ENCODE measurements at regions not wholly inside any gene's neighbourhood (a gene's known extent, or its start where the extent isn't known, plus 50 kb on each side); places are given as distances from the start of the nearest gene placed in this dataset.
"Not testable (repeated sequence)": the region's sequence is repeated elsewhere in the genome, so short reads cannot be mapped to it uniquely, and the experiment has no call there.

- peaks cover 3% of the 10 kb centered on the region for H3K27me3 Mint-ChIP-seq (ENCODE audit: low read depth)
- H3K4me3 Mint-ChIP-seq = no peak overlapping the region
- H3K9me3 Mint-ChIP-seq = peaks cover 7 to 9% of the 10 kb centered on the region in 2 donors
- no peaks in the 10 kb centered on the region for H3K4me1 Mint-ChIP-seq (ENCODE audit: low read depth)
- no peak for ATAC-seq (replicated peaks in 1 of 2)
- DNase-seq = no peak
- peaks cover 5 to 7% of the 10 kb centered on the region in 2 donors for H3K36me3 Mint-ChIP-seq (ENCODE audit: insufficient read depth in 2 of 2)
- H3K27ac Mint-ChIP-seq = no peak overlapping the region
Measured at GRCh38 chr2:175792881-175793280, 209.2 kb downstream of the LNPK start.

- Mint-ChIP-seq H3K4me1 (ENCODE audit: low read depth) (no peaks in the 10 kb centered on the region), H3K27ac (no peak overlapping the region), H3K9me3 (peaks cover 7 to 9% of the 10 kb centered on the region in 2 donors), H3K4me3 (no peak overlapping the region), H3K36me3 (ENCODE audit: insufficient read depth in 2 of 2) (peaks cover 5 to 7% of the 10 kb centered on the region in 2 donors), H3K27me3 (ENCODE audit: low read depth) (peaks cover 7% of the 10 kb centered on the region)
- ATAC-seq (replicated peaks in 1 of 2) (no peak), DNase-seq (no peak)
Measured at GRCh38 chr2:175792199-175792598, 209.9 kb downstream of the LNPK start.

- ATAC-seq (replicated peaks in 1 of 2) = no peak
- H3K27me3 Mint-ChIP-seq (ENCODE audit: low read depth) = peaks cover 7% of the 10 kb centered on the region
- H3K27ac Mint-ChIP-seq = no peak overlapping the region
- DNase-seq = no peak
- H3K36me3 Mint-ChIP-seq (ENCODE audit: insufficient read depth in 2 of 2) = no peaks in the 10 kb centered on the region
- no peaks in the 10 kb centered on the region for H3K4me1 Mint-ChIP-seq (ENCODE audit: low read depth)
- no peaks in the 10 kb centered on the region for H3K9me3 Mint-ChIP-seq
- no peak overlapping the region for H3K4me3 Mint-ChIP-seq
Measured at GRCh38 chr2:175786471-175787124, 215.5 kb downstream of the LNPK start.

GRCh38 chr2:175777337-175777736, 224.7 kb downstream of the LNPK start:
- H3K27ac Mint-ChIP-seq = not testable (repeated sequence)

GRCh38 chr2:175769200-175769599, 232.9 kb downstream of the LNPK start:
- Mint-ChIP-seq H3K36me3 (ENCODE audit: insufficient read depth in 2 of 2) (no peaks in the 10 kb centered on the region), H3K4me3 (no peak overlapping the region), H3K27me3 (ENCODE audit: low read depth) (no peaks in the 10 kb centered on the region), H3K27ac (no peak overlapping the region), H3K4me1 (ENCODE audit: low read depth) (no peaks in the 10 kb centered on the region), H3K9me3 (peaks cover 0 to 1% of the 10 kb centered on the region in 2 donors)
- no peak for DNase-seq
- no peak for ATAC-seq (replicated peaks in 1 of 2)

More at GRCh38 chr2:175777337-175777736, 224.7 kb downstream of the LNPK start:
- ATAC-seq (replicated peaks in 1 of 2); H3K4me1 Mint-ChIP-seq (ENCODE audit: low read depth); H3K4me3 Mint-ChIP-seq; H3K9me3 Mint-ChIP-seq; H3K36me3 Mint-ChIP-seq (ENCODE audit: insufficient read depth in 2 of 2); H3K27me3 Mint-ChIP-seq (ENCODE audit: low read depth); DNase-seq: not testable (repeated sequence)

- no peak overlapping the region for H3K27ac Mint-ChIP-seq
- no peak for DNase-seq
- no peaks in the 10 kb centered on the region for H3K4me1 Mint-ChIP-seq (ENCODE audit: low read depth)
- H3K27me3 Mint-ChIP-seq (ENCODE audit: low read depth) = no peaks in the 10 kb centered on the region
- ATAC-seq (replicated peaks in 1 of 2) = no peak
- H3K4me3 Mint-ChIP-seq = no peak overlapping the region
- H3K9me3 Mint-ChIP-seq = no peaks in the 10 kb centered on the region
- H3K36me3 Mint-ChIP-seq (ENCODE audit: insufficient read depth in 2 of 2) = no peaks in the 10 kb centered on the region
Measured at GRCh38 chr2:175766880-175767279, 235.2 kb downstream of the LNPK start.

GRCh38 chr2:175755656-175756386, 246.2 kb downstream of the LNPK start:
- ATAC-seq (replicated peaks in 1 of 2) (no peak), DNase-seq (no peak)
- Mint-ChIP-seq H3K36me3 (ENCODE audit: insufficient read depth in 2 of 2) (peaks cover 0 to 1% of the 10 kb centered on the region in 2 donors), H3K27ac (no peak overlapping the region), H3K27me3 (ENCODE audit: low read depth) (peaks cover 12% of the 10 kb centered on the region), H3K4me1 (ENCODE audit: low read depth) (no peaks in the 10 kb centered on the region), H3K4me3 (no peak overlapping the region), H3K9me3 (no peaks in the 10 kb centered on the region)

GRCh38 chr2:175755169-175755568, 246.9 kb downstream of the LNPK start:
- no peak for ATAC-seq (replicated peaks in 1 of 2)
- DNase-seq = no peak
- no peak overlapping the region for H3K27ac Mint-ChIP-seq
- H3K4me3 Mint-ChIP-seq = no peak overlapping the region
- H3K9me3 Mint-ChIP-seq = no peaks in the 10 kb centered on the region
- H3K36me3 Mint-ChIP-seq (ENCODE audit: insufficient read depth in 2 of 2) = peaks cover 0 to 1% of the 10 kb centered on the region in 2 donors
- peaks cover 12% of the 10 kb centered on the region for H3K27me3 Mint-ChIP-seq (ENCODE audit: low read depth)
- H3K4me1 Mint-ChIP-seq (ENCODE audit: low read depth) = no peaks in the 10 kb centered on the region

GRCh38 chr2:175750195-175750594, 251.9 kb downstream of the LNPK start:
- Mint-ChIP-seq H3K27me3 (ENCODE audit: low read depth) (peaks cover 6% of the 10 kb centered on the region), H3K4me1 (ENCODE audit: low read depth) (no peaks in the 10 kb centered on the region), H3K27ac (no peak overlapping the region), H3K9me3 (peaks cover 0 to 2% of the 10 kb centered on the region in 2 donors), H3K4me3 (no peak overlapping the region), H3K36me3 (ENCODE audit: insufficient read depth in 2 of 2) (no peaks in the 10 kb centered on the region)
- no peak for ATAC-seq (replicated peaks in 1 of 2)
- DNase-seq = no peak

- Mint-ChIP-seq H3K4me1 (ENCODE audit: low read depth) (no peaks in the 10 kb centered on the region), H3K27me3 (ENCODE audit: low read depth) (peaks cover 12% of the 10 kb centered on the region), H3K27ac (no peak overlapping the region), H3K36me3 (ENCODE audit: insufficient read depth in 2 of 2) (no peaks in the 10 kb centered on the region), H3K9me3 (peaks cover 0 to 3% of the 10 kb centered on the region in 2 donors), H3K4me3 (no peak overlapping the region)
- DNase-seq = no peak
- ATAC-seq (replicated peaks in 1 of 2) = no peak
Measured at GRCh38 chr2:175745911-175746310, 256.2 kb downstream of the LNPK start.

GRCh38 chr2:175744000-175744399, 258.1 kb downstream of the LNPK start:
- H3K27ac Mint-ChIP-seq = no peak overlapping the region
- no peak overlapping the region for H3K4me3 Mint-ChIP-seq
- no peak for DNase-seq
- H3K27me3 Mint-ChIP-seq (ENCODE audit: low read depth) = peaks cover 12% of the 10 kb centered on the region
- no peaks in the 10 kb centered on the region for H3K36me3 Mint-ChIP-seq (ENCODE audit: insufficient read depth in 2 of 2)
- peaks cover 0 to 3% of the 10 kb centered on the region in 2 donors for H3K9me3 Mint-ChIP-seq
- ATAC-seq (replicated peaks in 1 of 2) = no peak
- H3K4me1 Mint-ChIP-seq (ENCODE audit: low read depth) = no peaks in the 10 kb centered on the region

GRCh38 chr2:175743011-175743410, 259.1 kb downstream of the LNPK start:
- ATAC-seq (replicated peaks in 1 of 2) = no peak
- H3K36me3 Mint-ChIP-seq (ENCODE audit: insufficient read depth in 2 of 2) = no peaks in the 10 kb centered on the region
- no peak for DNase-seq
- H3K4me1 Mint-ChIP-seq (ENCODE audit: low read depth) = no peaks in the 10 kb centered on the region
- H3K27ac Mint-ChIP-seq = no peak overlapping the region
- peaks cover 0 to 3% of the 10 kb centered on the region in 2 donors for H3K9me3 Mint-ChIP-seq
- peaks cover 22% of the 10 kb centered on the region for H3K27me3 Mint-ChIP-seq (ENCODE audit: low read depth)
- no peak overlapping the region for H3K4me3 Mint-ChIP-seq

- Mint-ChIP-seq H3K4me3 (no peak overlapping the region), H3K9me3 (peaks cover 0 to 3% of the 10 kb centered on the region in 2 donors), H3K4me1 (ENCODE audit: low read depth) (no peaks in the 10 kb centered on the region), H3K36me3 (ENCODE audit: insufficient read depth in 2 of 2) (no peaks in the 10 kb centered on the region), H3K27me3 (ENCODE audit: low read depth) (peaks cover 28% of the 10 kb centered on the region), H3K27ac (no peak overlapping the region)
- DNase-seq (no peak), ATAC-seq (replicated peaks in 1 of 2) (peak in 1 of 2 donors; percentile 26)
Measured at GRCh38 chr2:175742367-175742766, 259.7 kb downstream of the LNPK start.

All from activated T-cell treated with anti-CD3 and anti-CD28 coated beads, Interleukin-2, amount 50 U/mL, for 72 hours (primary cell).